ENCODE measurements at regions not wholly inside any gene's neighbourhood (a gene's known extent, or its start where the extent isn't known, plus 50 kb on each side); places are given as distances from the start of the nearest gene placed in this dataset.
A peak's percentile ranks its signal among the peaks of the same experiment; 100 is the strongest.
"Not testable (repeated sequence)": the region's sequence is repeated elsewhere in the genome, so short reads cannot be mapped to it uniquely, and the experiment has no call there.

GRCh38 chr11:128148208-128148607 is 439.1 kb downstream of the ETS1 start:
- no peak for FAIRE-seq

- no peak for FAIRE-seq
Observed at GRCh38 chr11:128146926-128147605, 440.3 kb downstream of the ETS1 start.

DNA sequence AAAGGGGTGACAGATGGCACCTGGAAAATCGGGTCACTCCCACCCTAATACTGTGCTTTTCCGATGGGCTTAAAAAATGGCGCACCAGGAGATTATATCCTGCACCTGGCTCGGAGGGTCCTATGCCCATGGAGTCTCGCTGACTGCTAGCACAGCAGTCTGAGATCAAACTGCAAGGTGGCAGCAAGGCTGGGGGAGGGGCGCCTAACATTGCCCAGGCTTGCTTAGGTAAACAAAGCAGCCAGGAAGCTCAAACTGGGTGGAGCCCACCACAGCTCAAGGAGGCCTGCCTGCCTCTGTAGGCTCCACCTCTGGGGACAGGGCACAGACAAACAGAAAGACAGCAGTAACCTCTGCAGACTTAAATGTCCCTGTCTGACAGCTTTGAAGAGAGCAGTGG is 447.1 kb downstream of the ETS1 start:
- FAIRE-seq = not testable (repeated sequence)

- FAIRE-seq = no peak
Observed at GRCh38 chr11:128135451-128135850, 451.9 kb downstream of the ETS1 start.

DNA sequence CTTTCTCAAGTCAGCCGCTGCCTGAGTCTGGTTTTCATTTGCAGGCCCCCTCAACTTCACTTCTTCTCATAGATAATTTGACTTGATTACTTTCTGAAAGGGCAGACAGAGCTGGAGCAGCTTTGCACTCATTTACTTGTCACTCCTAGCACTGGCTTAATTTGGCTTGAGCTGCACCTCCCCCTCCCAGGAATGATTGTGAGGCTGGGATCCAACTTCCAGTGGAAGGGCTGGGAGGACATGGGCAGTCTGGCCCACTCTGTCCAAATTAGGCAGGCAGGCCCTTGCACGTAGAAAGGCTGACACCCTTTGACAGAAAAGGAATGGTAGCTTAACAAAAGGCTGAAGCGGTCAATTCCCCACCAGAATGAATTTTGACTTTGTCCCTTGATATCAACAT is 453.9 kb downstream of the ETS1 start:
- FAIRE-seq = no peak

GRCh38 chr11:128130052-128130451 is 457.3 kb downstream of the ETS1 start:
- FAIRE-seq = no peak

DNA sequence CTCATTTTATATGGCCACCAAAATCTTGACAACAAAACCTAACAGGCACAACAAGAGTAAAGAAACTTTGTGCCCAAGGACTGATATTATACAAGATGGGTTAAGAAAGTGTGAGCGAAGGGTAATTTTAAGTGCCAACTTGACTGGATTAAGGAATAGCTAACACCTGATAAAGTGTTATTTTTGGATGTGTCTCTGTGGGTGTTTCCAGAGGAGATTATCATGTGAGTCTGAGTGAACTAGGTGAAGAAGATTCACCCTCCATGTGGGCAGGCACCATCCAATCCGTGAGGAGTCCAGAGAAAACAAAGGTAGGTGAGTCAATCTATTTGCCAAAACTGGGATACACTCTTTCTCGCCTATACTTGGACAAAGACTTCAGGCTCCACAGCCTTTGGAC is 461.6 kb downstream of the ETS1 start:
- no peak for FAIRE-seq

DNA sequence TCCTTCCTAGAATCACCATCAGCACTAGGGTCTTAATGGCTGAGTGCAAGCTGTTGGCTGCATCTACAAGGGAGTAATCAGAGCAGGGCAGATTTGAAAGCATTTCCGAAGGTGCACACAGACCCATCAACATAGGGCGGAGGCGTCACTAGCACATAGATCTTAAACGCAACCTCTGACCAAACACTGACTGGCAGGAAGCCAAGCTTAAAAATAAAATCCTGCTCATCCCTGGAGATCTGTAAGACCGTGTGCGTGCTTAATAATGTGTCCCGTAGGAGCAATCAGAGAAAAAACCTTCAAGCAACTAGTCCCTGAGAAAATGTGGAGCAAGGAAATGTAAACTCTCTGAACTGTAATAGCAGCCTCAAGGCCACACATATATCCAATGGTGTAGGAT is 470.5 kb downstream of the ETS1 start:
- no peak for FAIRE-seq

- FAIRE-seq = no peak
Observed at GRCh38 chr11:128116447-128116846, 470.9 kb downstream of the ETS1 start.

- FAIRE-seq = no peak
Observed at GRCh38 chr11:128105950-128106349, 481.4 kb downstream of the ETS1 start.

GRCh38 chr11:128105511-128105910 is 481.8 kb downstream of the ETS1 start:
- no peak for FAIRE-seq

GRCh38 chr11:128103278-128103873 is 484.0 kb downstream of the ETS1 start:
- FAIRE-seq = no peak

- no peak for FAIRE-seq
Observed at GRCh38 chr11:128098781-128099180, 488.6 kb downstream of the ETS1 start.

DNA sequence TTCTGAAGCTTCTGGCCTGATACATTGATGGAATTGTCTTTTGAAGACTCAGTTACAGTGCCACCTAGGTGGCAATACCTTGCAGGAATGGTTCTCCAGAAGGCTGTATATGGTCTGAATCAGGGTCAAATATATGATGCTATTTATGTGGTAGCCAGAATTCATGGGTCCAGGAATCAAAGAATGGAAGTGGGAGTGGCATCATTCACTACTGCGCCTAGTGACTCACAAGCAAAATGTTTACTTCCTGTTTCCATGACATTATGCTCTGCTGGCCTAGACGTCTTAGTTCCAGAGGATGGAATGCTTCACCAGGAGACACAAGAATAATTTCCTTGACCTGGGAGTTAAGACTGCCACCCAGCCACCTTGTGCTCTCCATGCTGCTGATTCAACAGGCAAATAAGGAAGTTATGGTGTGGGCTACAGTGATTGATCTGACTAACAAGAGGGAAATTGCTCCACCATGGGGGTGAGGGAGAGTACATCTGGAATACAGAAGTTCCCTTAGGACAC is 491.8 kb downstream of the ETS1 start:
- FAIRE-seq = no peak

DNA sequence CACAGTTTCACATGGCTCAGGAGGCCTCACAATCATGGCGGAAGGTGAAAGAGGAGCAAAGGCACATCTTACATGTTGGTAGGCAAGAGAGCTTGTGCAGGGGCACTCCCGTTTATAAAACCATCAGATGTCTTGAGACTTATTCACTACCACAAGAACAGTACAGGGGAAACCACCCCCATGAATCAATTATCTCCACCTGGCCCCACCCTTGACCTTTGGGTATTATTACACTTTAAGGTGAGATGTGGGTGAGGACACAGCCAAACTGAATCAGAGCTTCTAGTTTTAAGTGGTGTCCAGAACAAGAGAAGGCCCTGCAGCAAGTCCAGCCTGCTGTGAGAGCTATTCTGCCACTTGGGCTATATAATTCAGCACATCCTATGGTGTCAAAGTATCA is 493.7 kb downstream of the ETS1 start:
- no peak for FAIRE-seq

GRCh38 chr11:128089962-128090361 is 497.4 kb downstream of the ETS1 start:
- FAIRE-seq = no peak

DNA sequence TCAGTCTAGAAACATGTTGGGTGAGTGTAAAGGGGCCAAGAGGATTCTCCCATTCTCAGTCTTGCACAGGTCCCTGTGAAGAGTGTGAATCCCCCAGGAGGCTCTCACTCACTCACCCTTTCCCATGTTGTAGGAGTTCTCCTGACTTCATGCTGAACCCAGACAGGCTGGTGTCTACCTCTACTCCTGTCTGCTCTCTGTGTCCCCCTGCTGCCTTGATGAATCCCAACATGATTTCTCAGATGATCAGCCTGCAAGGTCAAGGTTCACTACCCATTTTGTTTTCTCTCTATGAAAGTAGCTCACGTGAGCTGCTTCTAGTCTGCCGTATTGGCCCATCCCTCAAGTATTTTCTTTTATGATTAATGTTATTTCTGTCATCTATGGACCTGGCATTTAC is 500.6 kb downstream of the ETS1 start:
- no peak for FAIRE-seq

DNA sequence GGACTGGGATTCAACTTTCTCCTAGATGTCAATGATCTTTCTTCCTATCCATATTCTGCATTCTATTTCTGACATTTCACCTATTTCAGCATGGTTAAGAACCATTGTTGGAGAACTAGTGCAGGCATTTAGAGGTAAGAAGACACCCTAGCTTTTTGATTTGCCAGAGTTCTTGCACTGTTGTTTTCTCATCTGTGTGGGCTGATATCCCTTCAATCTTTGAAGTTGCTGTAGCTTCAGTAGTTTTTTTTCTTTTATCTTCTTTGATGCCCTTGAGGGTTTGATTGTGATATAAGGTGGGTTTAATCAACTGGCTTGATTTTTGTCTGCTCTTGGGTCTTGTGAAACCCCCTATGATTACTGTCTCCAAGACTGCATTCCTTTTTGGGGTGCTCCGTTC is 502.1 kb downstream of the ETS1 start:
- FAIRE-seq = no peak

DNA sequence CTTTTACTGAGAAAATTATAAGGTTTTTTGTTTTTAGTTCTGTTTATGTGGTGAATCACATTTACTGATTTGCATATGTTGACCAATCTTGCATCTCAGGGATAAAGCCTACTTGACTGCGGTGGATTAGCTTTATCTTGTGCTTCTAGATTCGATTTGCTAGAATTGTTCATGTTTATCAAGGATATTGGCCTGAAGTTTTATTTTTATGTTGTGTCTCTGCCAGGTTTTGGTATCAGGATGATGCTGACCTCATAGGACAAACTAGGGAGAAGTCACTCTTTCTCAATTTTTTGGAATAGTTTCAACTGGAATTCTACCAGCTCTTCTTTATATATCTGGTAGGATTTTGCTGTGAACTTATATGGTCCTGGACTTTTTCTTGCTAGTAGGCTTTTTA is 504.8 kb downstream of the ETS1 start:
- peak; percentile 64 for FAIRE-seq

- FAIRE-seq = no peak
Observed at GRCh38 chr11:128069665-128070064, 517.7 kb downstream of the ETS1 start.

GRCh38 chr11:128067780-128068179 is 519.6 kb downstream of the ETS1 start:
- no peak for FAIRE-seq

GRCh38 chr11:128066399-128066798 is 521.0 kb downstream of the ETS1 start:
- no peak for FAIRE-seq

DNA sequence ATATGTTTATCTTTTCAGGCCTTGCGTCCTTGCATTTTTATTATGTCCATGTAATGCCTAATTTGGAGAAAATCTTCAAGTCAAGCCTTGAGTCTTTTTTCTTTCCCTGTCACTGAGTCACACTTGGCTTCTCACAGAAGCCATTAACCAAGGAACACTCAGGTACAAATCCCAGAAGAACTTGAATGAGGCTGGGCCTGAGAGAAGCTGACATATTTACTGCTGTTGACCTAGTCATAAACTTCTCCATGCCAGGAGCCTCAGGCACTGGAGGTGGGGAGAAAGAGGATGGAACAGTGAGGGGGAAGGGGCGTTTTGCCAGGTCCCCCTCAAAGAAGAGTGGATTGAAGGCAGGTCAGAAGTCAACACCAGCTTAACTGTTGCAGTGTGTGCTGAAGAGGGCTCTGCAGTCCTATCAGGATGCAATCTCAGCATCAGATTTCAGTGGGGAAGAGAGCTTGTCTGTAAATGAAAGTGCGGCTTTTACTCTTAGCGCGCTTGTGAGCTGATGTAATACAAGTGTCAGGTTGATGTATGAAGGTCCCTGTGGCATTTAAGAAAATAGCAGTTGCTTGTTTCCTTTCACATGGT is 526.0 kb downstream of the ETS1 start:
- FAIRE-seq = no peak

GRCh38 chr11:128058580-128059208 is 528.7 kb downstream of the ETS1 start:
- FAIRE-seq = no peak

Measured in islet of Langerhans (tissue), 1 donor.